Activated CD4-positive, CD25-positive, alpha-beta regulatory T cell treated with anti-CD3 and anti-CD28 coated beads, Interleukin-2, amount 50 U/mL, for 16 hours (primary cell): ENCODE measurements at regions not wholly inside any gene's neighbourhood (a gene's known extent, or its start where the extent isn't known, plus 50 kb on each side); places are given as distances from the start of the nearest gene placed in this dataset.
"Not testable (repeated sequence)": the region's sequence is repeated elsewhere in the genome, so short reads cannot be mapped to it uniquely, and the experiment has no call there.

Experiments used
- DNase-seq: peaks from one replicate; pipeline ENCODE4 v3.0.0-alpha.2; 2020; ENCODE audit warnings: low read depth, low spot score

DNA sequence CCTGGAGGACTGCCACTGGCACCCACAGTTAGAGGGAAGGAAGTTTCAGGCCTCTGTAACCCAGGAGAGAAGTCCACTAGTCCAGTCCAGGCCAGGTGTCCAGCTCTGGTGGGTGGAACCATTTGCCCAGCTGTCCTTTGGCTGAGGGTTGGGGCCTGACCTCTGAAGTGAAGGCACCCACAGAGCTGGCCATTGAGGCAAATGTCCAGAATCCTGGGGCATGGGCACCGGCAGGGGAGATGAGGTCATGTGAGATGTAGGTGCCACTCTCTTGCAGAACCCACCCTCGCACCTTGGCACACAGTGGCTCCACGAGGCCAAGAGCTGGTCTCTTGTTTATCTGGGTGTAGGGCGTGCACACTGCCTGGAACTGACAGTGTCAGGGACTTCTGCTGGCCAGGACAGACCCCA, 162.8 kb downstream of the SMAD6 start:
- no peak for DNase-seq

DNA sequence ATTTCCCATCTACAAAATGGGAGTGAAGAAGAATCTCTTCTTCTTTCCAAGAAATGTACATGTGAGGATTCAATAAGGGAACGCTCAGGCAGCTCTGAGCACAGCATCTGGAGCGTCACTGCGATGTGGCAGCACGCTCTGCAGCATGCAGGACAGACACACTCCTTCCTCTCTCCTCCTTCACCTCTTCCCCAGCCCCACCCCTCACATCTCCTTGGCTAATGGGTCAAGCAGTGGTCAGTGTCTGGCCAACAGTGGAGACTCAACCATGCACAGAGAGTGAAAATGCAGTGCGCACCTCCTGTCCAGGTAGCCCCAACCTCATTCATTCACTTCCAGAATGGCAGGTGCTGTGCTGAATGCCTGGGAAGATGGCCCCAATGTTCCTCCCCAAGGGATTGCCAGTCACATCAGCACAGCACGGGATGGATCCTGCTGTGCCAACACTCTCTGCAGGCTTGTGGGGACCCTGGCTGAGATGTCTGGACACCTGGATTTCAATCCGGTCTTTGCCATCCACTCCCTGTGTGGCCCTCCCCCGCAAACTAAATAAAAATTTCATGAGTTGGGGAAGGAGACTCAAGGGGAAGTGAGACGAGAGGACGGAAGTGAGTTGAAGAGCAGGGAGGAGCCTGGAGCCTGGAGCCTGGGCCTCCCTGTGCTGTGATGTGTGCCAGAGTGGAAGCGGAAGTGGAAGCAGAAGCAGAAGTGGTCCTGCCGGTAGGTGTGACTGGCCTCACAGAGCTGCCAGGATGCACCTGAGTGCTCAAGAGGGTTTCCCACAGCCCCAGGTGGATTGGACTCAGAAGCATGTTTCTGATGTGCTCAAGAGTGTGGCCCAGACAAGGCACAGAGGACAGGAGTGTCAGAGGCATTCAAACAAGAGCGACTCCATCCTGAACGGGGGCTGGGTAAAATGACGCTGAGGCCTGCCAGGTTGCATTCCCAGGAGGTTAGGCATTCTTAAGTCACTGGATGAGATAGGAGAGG, 163.9 kb downstream of the SMAD6 start:
- DNase-seq: no peak

DNA sequence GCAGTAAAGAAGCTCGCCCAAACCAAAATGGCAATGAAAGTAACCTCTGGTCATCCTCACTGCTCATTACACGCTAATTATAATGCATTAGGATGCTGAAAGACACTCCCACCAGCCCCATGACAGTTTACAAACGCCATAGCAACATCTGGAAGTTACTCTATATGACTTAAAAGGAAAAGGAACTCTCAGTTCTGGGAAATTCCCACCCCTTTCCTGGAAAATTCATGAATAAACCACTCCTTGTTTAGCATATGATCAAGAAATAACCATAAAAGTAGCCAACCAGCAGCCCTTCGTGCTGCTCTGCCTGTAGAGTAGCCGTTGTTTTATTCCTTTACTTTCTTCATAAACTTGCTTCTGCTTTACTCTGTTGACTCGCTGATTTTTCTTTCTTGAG, 164.6 kb downstream of the SMAD6 start:
- DNase-seq: no peak

DNA sequence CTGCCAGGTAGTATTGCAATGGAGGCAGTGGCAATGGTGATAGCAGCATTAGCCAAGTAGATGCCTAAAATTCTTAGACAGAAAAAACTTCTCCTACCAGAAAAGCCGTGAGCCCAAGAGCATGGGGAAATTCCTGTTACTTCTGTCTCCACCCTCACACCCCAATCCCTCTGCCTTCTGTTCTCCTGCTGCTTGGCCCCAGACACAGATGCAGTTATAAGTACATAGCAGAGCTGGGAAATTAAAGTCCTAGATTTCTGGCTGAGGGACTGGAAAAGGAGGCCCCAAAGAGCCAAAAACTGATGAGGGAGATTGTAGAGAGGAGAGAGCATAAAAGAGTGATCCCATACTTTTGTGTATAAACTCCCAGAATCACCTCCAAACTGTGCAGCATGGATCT, 166.9 kb downstream of the SMAD6 start:
- no peak for DNase-seq

DNA sequence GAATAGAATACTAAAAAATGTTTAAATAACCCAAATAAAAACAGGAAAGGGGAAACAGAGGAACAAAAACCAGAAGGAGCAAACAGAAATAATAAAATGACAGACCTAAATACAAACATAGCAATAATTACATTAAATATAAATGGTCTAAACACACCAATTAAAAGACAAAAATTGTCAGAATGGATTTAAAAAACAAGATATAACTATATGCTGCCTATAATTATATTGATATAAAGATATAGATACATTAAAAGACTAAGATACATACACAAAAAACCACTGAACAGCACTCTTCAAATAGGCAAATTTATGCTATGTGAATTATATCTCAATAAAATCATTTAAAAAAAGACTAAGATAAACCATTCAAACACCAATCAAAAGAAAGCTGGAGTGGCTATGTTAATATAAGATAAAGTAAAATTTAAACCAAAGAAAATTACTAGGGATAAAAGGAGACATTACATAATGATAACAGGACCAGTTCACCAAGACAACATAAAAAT, 168.9 kb downstream of the SMAD6 start:
- no peak for DNase-seq

DNA sequence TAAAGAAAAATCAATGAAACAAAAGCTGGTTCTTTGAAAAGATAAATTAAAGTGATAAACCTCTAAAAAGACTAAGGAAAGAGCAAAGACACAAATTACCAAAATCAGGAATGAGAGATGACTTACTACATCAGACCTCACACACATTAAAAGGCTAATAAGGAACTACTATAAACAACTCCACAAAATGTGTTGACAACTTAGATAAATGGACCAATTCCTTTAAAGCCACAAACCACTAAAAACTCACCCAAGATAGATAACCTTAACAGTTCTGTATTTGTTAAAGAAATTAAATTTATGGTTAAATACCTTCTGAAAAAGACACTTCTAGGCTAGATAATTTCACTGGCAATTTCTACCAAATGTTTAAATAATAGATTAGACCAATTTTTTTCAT, 170.4 kb downstream of the SMAD6 start:
- no peak for DNase-seq

DNA sequence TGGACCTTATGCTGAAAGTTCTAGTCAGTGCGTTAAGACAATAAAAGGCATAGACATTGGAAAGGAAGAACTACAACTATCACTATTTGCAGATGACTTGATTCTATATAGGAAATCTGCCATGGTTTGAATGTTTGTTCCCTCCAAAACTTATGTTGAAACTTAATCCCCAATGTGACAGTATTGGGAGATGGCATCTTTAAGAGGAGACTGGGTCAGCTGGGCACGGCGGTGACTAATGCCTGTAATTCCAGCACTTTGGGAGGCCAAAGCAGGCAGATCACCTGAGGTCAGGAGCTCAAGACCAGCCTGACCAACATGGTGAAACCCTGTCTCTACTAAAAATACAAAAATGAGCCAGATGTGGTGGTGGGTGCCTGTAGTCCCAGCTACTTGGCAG, 171.3 kb downstream of the SMAD6 start:
- DNase-seq: not testable (repeated sequence)

DNA sequence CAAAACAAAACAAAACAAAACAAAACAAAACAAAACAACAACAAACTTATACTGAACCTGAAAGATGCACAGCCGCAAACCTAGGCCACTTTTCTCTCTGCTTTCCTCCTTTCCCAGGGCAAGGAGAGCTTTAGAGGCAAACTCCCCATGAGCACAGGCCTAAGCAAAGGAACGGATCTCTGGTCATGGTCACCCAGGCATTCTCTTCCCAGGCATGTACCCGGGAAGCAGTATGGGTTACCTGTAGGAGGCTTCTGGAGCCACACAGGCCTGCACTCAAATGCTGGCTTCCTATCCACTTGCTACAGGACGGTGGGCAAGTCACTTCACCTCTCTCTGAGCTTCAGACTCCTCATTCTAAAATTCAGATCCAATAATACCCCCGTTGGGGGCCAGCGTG, 171.8 kb downstream of the SMAD6 start:
- no peak for DNase-seq

DNA sequence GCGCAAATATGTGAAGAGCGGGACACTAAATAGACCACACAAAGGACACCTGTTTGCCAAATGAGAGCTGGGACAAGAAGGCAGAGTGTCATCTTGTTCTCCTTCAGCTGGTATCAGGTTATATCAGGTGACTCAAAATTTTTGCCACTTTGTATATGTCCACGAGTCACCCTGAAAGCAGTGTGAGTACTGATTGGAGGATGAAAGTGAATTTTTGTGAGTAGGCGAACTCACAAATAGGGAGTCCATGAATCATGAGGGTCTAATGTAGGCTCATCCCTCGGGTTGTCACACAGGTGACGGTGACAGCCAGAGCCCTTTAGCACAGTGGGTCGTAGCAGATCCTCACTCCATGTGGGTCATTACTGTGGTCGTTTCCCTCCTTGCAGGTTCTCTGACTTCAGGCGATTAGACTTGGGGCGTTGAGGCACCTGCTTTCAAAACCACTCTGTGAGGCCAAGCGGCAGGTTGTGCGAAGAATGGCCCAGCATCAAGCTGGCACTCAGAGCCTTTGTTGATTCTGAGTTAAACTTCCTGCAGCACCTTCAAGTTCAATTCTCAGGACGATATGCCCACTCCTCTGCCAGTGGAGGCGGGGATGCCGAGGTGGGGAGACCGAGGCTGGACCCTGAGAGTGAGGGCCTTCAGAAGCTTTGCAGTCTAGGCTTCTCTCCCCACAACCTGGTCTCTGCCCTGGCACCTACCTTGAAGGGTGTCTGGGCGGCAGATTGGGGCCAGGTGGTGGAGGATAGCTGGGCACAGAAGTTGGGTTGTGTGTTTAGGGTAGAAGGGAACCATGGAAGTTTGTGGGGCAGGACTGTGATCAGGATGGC, 173.8 kb downstream of the SMAD6 start:
- DNase-seq: no peak

DNA sequence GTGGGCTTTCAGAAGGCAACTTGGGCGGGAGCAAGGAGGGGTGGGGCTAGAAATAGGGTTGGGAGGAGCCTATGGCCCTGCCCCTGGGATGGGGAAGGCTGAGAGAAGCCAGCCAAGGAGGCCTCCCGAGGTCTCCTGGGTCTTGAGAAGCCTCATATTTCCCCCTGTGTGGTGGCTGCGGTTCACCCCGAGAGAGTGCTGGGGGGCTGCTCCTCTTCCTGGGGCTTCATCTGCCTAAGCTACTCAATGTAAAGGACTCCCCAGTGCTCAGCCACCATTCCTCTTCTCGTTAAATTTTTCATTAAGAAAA, 174.3 kb downstream of the SMAD6 start:
- no peak for DNase-seq

DNA sequence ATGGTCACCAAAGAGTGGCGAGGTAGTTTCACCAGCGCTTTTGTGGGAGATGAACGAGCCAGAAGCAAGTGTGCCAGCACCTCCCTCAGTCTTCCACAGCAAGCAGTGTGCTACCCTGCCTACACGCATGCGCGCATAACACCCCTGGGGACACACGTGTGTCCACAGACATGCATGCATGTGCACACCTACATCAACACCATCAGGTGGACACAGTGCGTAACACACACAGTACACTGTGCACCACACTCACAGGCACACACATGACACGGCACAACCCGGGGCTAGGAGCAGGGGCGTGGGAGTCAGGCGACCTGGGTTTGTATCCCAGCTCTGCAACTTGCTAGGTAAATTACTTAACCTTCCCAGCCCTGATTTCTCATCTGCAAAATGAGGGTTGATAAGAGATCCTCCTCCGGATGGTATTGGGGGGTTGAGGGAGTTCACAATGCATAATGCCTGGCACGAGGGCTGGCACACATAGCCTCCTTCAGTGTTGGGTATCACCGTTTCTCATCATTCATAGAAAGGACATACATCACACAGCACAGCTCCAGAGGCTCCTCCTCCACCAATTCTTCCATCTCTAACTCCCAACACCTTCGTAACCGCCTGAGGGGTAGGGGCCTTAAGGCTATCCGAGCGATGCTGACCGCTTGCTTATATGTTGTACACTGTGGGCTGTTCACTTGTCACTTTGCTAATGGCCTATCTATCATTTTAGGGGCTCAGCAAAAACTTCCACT, 174.9 kb downstream of the SMAD6 start:
- no peak for DNase-seq

DNA sequence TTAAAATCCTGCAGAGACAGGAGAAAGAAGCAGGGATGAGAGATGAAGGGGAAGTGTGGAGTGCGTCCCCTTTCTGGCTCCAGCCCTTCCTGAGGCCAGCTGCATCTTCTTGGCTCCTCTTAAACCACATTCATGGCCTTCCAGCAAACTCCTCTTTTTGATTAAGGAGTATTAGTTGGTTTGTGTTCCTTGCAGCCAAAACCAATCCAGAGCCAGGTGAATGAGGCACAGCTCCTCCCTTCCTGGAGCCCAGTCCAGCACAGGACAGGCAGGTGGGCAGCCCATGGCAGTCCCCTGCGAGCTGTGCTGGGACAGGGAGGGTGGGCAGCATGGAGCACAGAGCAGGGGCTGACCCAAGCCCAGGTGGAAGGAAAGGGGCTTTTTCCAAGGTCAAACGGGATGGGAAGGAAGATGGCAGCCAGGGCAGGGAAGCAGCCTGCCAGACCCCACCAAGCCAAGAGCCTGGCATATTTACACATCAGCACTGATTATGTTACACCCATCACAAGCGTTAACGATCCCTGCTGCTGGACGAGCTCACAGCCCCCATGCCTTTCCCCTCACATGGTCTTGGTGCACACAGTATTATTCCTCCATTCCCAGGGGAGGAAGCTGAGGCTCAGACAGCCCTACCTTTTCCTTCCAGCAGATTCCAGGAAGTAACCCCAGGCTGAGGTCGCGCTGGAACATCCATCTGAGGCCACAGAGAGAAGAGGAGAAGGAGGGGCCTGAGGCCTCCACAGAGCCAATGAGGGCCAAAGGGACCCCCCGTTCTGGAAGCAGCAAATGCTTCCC, 175.6 kb downstream of the SMAD6 start:
- DNase-seq: no peak

DNA sequence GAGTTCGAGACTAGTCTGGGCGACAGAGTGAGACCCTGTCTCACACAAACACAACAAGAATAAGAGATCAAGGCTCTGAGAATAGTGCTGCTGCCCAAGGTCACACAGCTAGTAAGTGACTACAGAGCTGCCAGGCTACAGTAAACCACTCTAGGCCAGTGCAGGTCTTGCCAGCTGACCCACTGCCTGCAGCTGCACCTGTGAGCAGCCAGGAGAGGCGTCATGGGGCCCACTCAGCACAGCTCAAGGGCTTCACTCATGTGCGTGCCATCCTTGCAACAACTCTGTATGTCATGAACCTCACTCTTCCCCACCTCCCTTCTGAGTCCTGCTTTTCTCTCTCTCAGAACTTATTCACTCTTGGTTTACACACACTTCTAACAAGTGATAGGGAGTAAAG, 176.7 kb downstream of the SMAD6 start:
- DNase-seq: no peak

DNA sequence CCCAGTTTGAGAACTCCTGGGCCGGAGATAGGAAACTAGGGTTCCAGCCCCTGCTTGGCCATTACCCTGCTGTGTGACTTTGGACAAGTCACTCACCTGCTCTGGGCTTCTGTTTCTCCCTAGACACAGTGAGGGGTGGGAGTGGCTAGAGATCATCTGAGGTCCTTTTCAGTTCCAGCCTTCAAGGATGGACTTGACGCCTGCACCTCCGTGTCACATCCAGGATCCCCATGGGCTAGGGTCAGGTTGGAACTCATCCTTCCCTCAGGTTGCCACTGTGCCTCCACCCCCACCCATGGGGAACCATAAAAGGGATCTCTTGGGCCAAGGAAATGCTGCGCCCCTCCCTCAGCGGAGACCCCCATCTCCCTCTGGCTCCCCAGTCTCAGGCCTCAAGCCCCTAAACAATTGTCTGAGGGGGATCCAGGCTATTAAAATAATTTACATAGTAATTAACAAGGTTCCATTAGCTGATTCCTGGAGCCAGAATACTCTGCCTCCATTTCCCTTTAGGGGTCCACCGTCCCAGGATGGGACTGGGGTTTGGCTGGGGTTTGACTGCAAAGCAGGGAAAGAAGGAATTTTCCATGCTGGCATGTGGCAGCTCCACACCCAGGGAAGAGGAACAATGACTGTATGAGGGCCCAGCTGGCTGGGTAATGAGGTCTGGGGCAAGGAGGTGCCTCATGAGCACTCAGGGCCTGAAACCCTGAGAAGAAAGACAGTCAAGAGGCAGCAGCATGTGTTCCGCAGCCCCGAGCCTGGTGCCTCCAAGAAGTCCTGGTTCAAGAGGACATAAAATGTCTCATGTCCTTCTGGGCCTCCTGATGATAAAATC, 177.7 kb downstream of the SMAD6 start:
- no peak for DNase-seq

DNA sequence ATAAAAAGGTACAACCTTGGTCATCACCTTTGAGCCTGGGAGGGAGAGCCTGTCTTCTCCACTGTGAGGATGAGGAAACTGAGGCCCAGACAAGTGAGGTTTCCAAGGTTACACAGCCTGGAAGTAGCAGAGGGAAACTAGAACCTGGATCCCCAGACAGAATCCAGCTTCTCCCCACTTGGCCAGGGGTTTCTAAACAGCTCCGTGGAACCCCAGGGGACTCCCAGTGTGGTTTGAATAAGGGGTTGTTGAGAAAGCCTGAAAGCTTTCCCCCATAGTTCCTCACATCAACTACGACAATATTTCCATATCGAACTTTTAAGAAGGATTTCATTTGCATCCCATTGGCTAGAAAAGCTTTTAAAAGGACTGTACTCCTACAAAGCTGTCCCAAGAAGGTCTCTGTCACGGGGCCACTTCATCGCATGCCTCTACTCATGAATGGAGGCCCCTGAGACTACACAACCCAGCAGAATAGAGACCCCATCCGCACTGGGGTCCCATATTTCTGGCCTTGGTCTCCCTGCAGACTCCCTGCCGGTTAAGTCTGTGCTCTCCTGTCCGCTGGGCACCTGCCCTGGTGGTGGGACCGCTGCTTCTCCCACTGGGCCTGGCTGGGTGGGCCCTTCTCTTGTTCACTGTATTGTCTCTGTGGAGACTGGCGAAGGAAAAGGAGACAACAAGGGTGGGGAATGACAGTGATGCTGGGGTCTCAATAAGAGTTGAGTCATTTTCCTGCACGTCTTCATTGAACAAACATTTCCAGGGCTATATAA, 178.5 kb downstream of the SMAD6 start:
- DNase-seq: no peak

DNA sequence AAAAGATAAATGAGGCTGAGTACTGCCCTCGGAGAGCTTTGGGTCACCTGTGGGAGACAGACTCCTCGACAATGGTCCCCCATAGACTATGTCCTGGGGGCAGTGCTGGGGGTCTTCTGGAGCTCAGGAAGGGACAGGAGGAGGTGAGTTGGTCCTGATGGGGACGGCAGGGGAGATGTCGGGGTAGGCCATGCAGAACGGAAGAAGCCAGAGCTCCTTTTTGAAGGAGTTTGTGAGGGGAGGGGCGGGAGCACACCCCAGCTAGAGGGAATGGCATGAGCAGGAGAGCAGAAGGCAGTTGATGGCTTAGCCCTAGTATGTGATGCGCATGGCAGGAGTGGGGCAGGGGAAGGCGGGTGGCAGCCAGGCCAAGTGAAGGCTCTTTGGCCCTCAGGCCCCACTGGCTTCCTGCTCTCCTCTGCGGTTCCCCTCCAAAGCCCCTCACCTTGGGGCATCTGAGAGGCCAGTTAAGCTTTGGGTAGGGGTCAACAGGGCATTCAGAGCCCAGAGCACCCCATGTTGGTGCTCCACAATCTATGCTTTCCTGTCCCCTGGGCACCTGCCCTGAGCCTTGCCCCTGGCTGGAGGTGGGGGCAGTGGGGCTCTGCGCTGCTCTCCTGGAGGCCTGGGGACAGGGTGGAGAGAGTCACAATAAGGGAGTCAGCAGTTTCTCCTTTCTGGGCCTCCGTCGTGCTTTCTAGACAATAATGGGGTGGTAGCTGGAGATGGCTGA, 179.3 kb downstream of the SMAD6 start:
- no peak for DNase-seq

DNA sequence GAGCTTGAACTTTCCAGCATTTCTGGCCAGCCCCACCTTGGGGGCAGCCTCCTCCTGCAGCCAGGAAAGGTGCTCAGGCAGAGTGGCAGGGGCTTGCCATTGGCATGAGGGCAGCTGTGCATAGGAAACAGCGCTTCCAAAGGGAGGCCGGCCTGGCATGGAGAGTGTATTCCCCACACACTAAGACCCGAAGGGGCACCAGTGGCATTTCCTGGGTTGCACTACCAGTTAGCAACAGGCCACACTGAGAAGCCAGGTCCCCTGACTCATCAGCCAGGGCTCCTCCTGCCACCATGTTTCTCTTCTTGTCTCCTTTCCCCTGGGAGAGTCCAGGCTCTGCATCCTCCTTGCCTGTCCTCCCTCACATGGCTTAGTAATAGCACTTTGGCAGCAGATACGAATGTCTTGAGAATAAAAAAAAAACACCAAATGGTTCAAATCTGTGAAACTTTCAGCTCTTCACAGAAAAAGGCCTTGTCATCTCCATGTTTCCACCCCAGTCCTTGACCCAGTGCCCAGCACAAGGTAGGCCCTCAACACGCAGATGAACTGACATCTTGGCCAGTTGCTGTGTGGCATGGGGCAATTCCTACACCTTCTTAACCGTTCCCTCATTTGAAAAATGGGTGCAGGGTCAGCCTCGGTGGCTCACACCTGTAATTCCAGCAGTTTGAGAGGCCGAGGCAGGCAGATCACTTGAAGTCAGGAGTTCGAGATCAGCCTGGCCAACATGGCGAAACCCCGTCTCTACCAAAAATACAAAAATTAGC, 180.4 kb downstream of the SMAD6 start:
- DNase-seq: no peak
